Ovary (tissue), 7 donors: ENCODE measurements at regions not wholly inside any gene's neighbourhood (a gene's known extent, or its start where the extent isn't known, plus 50 kb on each side); places are given as distances from the start of the nearest gene placed in this dataset.

Source experiments
- DNase-seq, 5 donors: peaks; one replicate each; pipeline ENCODE4 v3.0.0-alpha.2; 2019 to 2020
- H3K27ac ChIP-seq, 2 donors: fragments of 200-600 bp; one replicate each; pipeline versions ENCODE4 v1.5.1 to v1.8.0; 2019 to 2022
- H3K27me3 ChIP-seq: fragments of 200-600 bp; one replicate; pipeline ENCODE4 v1.8.0; 2022
- H3K36me3 ChIP-seq: fragments of 200-600 bp; sonication (generic); one replicate; pipeline ENCODE4 v1.5.1; 2019
- H3K4me1 ChIP-seq: one replicate; pipeline ENCODE4 v1.8.1; 2013; ENCODE audit warnings: mild to moderate bottlenecking, moderate library complexity; ENCODE audit not compliant: insufficient read depth
- H3K4me3 ChIP-seq: fragments of 200-600 bp; sonication (generic); one replicate; pipeline ENCODE4 v1.5.1; 2017
- H3K9me3 ChIP-seq, 2 donors: fragments of 200-600 bp in 1 of 2; sonication (generic) in 1 of 2; one replicate each; pipeline versions ENCODE4 v1.5.1 to v1.8.1; 2013 to 2019; ENCODE audit warnings: mild to moderate bottlenecking in 1 of 2, moderate library complexity in 1 of 2
- CTCF ChIP-seq, 3 donors: fragments of 450-650 bp in 2 of 3; fragments of 200-600 bp in 1 of 3; IDR thresholded peaks; one replicate each; pipeline versions ENCODE4 v1.5.1 to v1.8.0; 2016 to 2022; ENCODE audit warnings: antibody characterized with exemption in 3 of 3, mild to moderate bottlenecking in 1 of 3
- EP300 ChIP-seq: sonication (generic); formaldehyde crosslinking; IDR thresholded peaks from one replicate; pipeline ENCODE4 v1.6.1; 2017; ENCODE audit warnings: antibody characterized with exemption
- POLR2A ChIP-seq: fragments of 450-650 bp; IDR thresholded peaks from one replicate; pipeline ENCODE4 v1.6.1; 2017; ENCODE audit warnings: antibody characterized with exemption, mild to moderate bottlenecking, moderate library complexity
- WGBS, 3 donors: extraction: QIAGEN DNeasy Blood & Tissue Kit in 1 of 3; methylation state at CpG; one replicate each; pipeline versions ENCODE4 v1.1.5 to v1.1.7; 2013 to 2017; 5-methylcytosine and 5-hydroxymethylcytosine counted together
- intact Hi-C, 4 donors: fragments of 100-400 bp; cut with DNase I; formaldehyde crosslinking; loops; one replicate each; pipeline versions ENCODE4 v1.11.0 to v1.15.1; 2022 to 2023
- donor health status: DM: no; HTN: no; CAD: no; lungs with moderate emphysema.
- donor health status: DM: no; HTN: no; CAD: no.
- donor health status: Bipolar disorder and iron deficiency.
- donor health status: DM: no; HTN: no; CAD: no.
- donor health status: DM: yes; HTN: yes; CAD: no.

- Histone ChIP-seq H3K4me1 (no peaks in the 10 kb centered on the region), H3K27ac (no peak overlapping the region), H3K36me3 (no peaks in the 10 kb centered on the region), H3K4me3 (no peak overlapping the region), H3K9me3 (no peaks in the 10 kb centered on the region), H3K27me3 (no peaks in the 10 kb centered on the region)
- intact Hi-C loops = no loop called here
- 90 to 97% (median 92%) methylated on average over 1 of the region's 1 CpG for WGBS, 3 donors
- TF ChIP-seq EP300 (no peak), POLR2A (no peak), CTCF (IDR thresholded peaks at IDR 0.05) (no peak)
- no peak for DNase-seq
Observed at GRCh38 chr14:44309331-44309730, 197.8 kb downstream of the FSCB start.

- no peaks in the 10 kb centered on the region for H3K4me1 ChIP-seq
- TF ChIP-seq EP300 = no peak
- TF ChIP-seq POLR2A = no peak
- TF ChIP-seq CTCF (IDR thresholded peaks at IDR 0.05) = no peak
- no peak overlapping the region for H3K4me3 ChIP-seq
- DNase-seq = no peak
- no peak overlapping the region for H3K27ac ChIP-seq
- H3K9me3 ChIP-seq = no peaks in the 10 kb centered on the region
- no peaks in the 10 kb centered on the region for H3K36me3 ChIP-seq
- no peaks in the 10 kb centered on the region for H3K27me3 ChIP-seq
- intact Hi-C loops = no loop called here
Observed at GRCh38 chr14:44300916-44301315, 206.2 kb downstream of the FSCB start.

GRCh38 chr14:44297437-44297836 is 209.6 kb downstream of the FSCB start:
- Histone ChIP-seq H3K4me3 (no peak overlapping the region), H3K27ac (no peak overlapping the region), H3K27me3 (no peaks in the 10 kb centered on the region), H3K9me3 (no peaks in the 10 kb centered on the region), H3K4me1 (no peaks in the 10 kb centered on the region), H3K36me3 (no peaks in the 10 kb centered on the region)
- intact Hi-C loops = no loop called here
- DNase-seq = no peak
- TF ChIP-seq EP300 = no peak
- no peak for TF ChIP-seq CTCF (IDR thresholded peaks at IDR 0.05)
- no peak for TF ChIP-seq POLR2A

GRCh38 chr14:44291366-44291915 is 215.6 kb downstream of the FSCB start:
- no peaks in the 10 kb centered on the region for H3K4me1 ChIP-seq
- DNase-seq = no peak
- TF ChIP-seq POLR2A = no peak
- TF ChIP-seq EP300 = no peak
- no peak for TF ChIP-seq CTCF (IDR thresholded peaks at IDR 0.05)
- intact Hi-C loops = no loop called here
- no peak overlapping the region for H3K27ac ChIP-seq
- no peaks in the 10 kb centered on the region for H3K9me3 ChIP-seq
- H3K36me3 ChIP-seq = no peaks in the 10 kb centered on the region
- H3K4me3 ChIP-seq = no peak overlapping the region
- no peaks in the 10 kb centered on the region for H3K27me3 ChIP-seq
- 78 to 85% (median 81%) methylated on average over 8 of the region's 8 CpGs for WGBS, 3 donors

GRCh38 chr14:44287858-44288257 is 219.2 kb downstream of the FSCB start:
- Histone ChIP-seq H3K27me3 (no peaks in the 10 kb centered on the region), H3K4me1 (no peaks in the 10 kb centered on the region), H3K4me3 (no peak overlapping the region), H3K36me3 (no peaks in the 10 kb centered on the region), H3K9me3 (no peaks in the 10 kb centered on the region), H3K27ac (no peak overlapping the region)
- TF ChIP-seq CTCF (IDR thresholded peaks at IDR 0.05) = no peak
- TF ChIP-seq EP300 = no peak
- no peak for TF ChIP-seq POLR2A
- whole genome bisulfite sequencing, 3 donors = 87 to 94% (median 91%) methylated on average over 2 of the region's 2 CpGs
- intact Hi-C loops = no loop called here
- no peak for DNase-seq
